GM18861 (cell line): ENCODE measurements at regions not wholly inside any gene's neighbourhood (a gene's known extent, or its start where the extent isn't known, plus 50 kb on each side); places are given as distances from the start of the nearest gene placed in this dataset.
A peak's percentile ranks its signal among the peaks of the same experiment; 100 is the strongest.

Experiments
- ATAC-seq: cut with Tn5 transposase; IDR thresholded peaks from one replicate; pipeline ENCODE4 v1.9.1; 2021; ENCODE audit not compliant: unreplicated experiment

DNA sequence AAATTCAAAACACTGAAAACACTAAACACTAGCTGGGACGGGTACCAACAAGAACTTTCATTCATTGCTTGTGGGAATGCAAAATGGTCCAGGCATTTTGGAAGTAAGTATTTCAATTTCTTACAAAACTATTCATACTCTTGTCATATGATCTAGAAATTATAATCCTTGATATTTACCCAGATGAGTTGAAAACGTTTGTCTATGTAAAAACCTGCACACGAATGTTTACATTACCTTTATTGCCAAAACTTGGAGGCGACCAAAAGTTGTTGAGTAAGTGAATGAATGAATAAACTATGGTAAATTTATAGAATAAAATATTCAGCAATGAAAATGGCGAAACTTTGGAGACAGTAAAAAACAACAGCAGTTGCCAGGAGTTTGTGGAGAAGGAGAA, 222.1 kb upstream of the EDIL3 start:
- no peak for ATAC-seq

DNA sequence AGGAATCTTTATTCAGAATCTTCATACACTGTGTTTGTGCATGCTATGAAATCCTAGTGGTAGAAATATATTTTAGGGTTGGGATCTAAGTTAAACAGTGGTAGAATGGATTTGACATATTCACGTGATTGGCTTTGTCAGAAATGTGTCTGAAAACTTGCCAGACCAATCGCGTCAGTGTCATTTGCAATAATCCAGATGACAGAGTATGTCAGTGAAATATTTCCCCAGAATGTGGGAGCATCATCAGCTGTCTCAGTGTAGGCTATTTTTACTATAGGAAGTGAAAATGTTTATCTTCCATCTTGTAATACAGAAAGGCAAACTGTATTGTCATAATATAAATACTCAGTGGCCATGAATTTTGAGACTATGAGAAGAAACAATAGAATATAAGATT, 220.6 kb upstream of the EDIL3 start:
- ATAC-seq, result no peak

DNA sequence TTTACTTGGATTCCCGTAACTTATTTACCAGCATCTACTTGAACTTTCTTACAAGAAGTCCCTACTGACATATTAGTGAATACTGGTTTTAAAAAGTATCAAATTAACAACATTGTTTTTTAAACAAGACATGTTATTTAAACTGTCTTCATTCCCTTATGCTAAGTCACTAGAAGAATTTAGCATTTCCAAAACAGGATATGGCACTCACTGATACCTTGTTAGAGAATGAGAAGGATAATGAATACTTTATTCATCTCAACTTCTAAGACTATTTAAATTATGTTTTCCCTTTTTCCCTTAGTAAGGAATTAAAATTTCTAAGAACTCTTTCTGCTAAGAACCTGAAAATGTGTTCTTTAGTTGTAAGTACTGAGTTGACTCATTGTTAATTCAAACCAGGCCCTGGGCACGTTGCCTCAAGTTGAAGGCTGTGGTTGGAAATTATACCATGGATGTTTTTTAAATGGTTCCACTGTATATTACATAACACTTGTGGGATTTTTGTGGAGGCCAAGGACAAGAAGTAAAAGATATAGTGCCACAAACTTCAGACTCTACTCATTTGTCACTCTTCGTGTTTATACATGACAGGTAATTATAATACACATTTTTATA, 219.0 kb upstream of the EDIL3 start:
- no peak for ATAC-seq

DNA sequence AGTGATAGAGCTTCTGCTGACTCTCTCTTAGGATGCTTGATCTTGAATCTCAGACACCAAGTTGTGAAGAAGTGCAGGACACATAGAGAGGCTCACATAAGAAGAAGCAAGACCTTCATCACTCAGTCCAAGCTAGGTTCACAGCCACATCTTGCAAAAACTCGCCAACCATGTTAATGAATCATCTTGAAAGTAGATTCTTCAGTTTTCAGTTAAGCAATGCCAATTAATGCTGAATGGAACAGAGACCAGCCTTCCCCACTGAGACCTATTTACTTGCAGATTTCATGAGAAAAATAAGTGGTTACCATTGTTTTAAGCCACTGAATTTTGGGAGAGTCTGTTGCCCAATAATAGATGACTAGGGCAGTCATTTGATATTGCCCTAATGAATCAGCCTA, 217.7 kb upstream of the EDIL3 start:
- peak; percentile 48 for ATAC-seq

DNA sequence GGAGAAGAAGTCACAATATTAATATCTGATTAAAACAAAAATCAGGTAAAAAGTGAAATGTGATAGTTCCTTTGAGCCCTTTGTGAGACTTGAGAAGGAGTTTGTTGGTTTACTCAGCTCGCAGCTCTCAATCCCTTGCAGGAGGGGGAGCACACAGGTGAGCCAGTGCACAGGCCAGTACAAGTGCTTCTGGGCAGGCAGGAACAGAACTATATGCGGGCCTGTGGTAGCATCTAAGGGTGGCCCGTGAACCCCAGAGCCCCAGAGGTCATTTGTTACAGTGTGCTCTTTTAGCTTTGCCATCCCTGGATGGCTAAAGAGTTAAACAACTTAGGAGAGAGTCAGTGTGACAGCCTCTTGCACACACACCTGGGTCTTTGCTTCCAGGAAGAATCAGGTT, 215.3 kb upstream of the EDIL3 start:
- no peak for ATAC-seq

DNA sequence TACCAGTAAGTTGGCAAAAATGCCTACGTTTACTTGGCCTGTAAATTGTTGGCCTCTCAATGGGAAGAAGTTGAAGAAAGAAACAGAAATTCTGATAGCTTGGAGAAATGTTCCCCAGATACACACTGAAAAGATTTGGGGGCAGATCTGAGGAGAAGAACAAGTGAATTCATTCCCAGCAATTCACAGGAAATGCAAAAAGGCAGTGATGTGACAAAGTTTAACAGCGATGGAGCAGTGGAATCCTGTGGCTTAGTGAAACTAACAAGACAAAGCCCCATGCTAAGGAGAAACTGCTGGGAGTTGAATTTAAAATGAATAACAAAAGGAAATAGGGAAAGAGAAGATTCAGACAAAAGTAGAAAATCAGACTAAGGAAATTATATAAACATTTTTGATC, 213.2 kb upstream of the EDIL3 start:
- ATAC-seq, result no peak

DNA sequence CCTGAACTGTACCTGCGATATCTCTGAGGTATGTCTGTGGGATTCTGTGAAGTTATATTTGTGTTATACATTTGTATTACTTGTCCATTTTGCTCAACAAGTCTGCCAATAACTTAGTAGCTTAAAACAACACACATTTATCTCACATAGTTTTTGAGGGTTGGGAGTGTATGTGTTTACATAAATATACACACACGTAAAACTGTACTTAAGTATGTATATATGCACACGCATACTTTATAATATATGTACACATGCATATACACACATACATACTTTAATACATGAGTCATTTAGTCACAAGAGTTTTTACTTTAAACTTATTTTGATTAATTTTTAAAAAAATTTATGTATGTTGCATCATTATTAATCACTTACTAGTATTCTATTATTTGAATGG, 205.9 kb upstream of the EDIL3 start:
- ATAC-seq, result no peak

DNA sequence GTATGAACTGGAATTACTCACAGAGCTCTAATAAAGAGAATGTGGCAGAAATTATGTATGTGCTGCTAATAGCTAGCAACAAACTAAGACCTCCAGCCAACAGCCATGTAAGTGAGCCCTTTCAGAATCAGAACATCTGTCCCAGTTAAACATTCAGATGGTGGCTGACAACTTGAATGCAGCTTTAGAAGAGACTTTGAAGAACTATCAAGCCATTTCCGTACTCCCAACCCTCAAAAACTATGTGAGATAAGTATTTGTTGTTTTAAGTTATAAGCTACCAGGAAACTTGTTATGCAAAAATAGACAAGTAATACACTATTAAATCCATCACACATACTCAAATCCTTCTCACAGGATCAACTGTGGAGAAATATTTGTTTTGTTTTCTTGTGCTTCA, 205.2 kb upstream of the EDIL3 start:
- ATAC-seq, result no peak

DNA sequence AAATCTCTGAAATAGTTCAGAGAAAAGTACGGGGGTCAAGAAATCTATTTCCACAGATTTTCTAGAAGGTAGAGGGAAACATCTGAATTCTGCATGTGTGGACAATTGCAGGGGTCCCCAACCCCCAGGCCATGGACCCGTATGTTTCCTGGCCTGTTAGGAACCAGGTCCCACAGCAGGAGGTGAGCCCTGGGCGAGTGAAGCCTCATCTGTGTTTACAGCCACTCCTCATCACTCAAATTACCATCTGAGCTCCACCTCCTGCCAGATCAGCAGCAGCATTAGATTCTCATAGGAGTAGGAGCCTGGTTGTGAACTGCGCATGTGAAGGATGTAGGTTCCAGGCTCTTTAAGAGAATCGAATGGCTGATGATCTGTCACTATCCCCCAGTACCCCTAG, 200.5 kb upstream of the EDIL3 start:
- ATAC-seq, result no peak

DNA sequence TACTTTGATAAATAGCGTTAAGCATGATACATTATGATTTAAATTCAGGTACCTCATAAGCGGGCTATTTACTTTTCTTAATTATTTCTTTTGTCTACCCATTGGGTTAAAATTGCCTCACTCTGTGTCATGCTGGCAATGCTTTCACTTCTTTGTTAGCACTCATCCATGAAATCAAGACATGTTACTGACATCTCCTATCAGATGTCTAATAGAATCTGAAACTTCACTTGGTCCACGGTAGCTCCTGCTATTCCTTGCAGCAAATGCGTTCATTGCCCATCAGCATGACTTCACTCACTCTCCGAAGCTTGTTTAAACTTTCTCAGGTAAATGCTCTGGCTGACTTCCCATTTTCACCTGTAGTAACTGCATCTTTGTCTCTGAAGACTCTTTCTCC, 193.5 kb upstream of the EDIL3 start:
- ATAC-seq, result no peak

DNA sequence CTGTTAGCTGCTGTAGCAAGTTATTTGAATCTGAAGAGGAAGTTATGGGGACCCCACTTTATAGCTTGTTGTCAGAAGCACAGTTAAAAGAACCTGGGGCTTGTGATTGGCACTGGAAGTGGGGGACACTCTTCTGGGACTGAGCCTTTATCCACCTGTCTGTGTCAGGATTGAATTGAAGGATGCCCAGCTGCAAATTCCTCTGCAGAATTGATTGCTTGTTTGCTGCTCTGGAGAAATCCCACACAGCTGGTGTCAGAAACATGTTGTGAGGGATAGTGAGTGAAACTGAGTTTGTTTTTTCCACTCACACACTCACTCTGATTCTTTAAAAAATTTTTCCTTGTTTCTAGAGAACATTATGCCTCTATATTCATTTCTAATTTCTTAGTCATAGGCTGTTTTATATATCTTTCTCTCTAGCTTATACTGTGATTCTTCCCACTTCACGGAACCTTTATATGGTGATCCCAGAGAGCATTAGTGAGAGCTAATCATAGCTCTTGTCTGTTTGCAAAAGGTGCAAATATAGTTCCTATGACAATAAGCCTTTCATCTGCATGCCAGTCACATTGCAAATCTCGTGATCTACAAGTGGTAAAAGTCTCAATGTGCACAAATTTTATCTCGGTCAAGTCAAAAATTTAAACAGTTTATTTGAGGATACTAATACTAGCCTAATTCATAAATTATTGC, 188.5 kb upstream of the EDIL3 start:
- no peak for ATAC-seq

DNA sequence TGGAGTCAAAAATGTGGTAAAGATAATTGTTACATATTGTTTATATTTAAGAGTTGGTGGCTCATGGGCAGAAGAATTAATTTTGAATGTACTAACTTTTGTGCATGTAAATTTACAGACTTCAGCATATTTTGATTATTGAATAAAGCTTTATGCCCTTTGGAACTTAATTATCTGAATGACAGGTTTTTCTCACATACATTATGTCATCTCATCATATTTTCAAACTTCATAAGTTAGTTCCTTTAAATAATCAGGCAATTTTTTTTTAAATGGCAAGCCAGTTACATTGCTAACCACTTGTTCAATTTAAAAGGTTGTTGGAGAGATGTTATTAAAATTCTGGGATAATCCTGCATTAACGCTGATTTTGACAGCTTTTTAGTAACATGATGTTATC, 184.6 kb upstream of the EDIL3 start:
- no peak for ATAC-seq

DNA sequence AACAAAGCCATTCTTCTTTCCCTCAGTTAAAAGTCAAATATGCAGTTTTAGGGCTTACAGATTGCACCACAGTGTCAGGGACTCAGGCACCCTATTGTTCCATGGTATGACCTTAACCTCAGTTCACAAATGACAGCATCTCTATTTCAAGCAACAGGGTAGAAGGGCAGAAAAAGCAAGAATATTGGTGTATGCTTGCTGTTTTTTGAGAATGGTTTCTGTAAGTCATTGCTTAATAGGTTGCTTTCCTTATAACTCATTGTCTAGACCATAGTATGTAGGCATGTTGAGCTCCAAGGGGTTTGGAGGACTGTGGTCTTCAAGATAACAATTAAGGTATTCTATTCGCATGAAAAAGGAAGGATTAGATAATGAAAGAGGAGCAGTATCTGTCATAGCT, 183.5 kb upstream of the EDIL3 start:
- ATAC-seq, result no peak

DNA sequence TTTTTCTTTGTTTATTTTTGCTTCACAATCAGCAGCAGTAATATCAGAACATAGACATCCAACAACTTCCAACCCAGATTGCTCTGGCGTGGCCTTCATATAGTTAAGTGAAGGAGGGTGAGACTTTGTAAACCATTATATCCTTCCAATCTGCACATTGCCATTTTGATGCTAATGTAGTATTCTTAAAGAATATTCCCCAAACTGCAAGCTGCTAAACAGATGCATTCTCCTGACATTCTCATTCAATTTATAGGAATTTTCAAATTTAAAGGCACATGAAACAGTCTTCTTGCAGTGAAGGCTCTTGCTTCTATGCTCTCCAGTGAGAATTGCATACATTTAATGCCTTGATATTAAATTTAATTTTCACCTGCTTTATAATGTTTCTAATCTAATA, 181.2 kb upstream of the EDIL3 start:
- ATAC-seq, result no peak

DNA sequence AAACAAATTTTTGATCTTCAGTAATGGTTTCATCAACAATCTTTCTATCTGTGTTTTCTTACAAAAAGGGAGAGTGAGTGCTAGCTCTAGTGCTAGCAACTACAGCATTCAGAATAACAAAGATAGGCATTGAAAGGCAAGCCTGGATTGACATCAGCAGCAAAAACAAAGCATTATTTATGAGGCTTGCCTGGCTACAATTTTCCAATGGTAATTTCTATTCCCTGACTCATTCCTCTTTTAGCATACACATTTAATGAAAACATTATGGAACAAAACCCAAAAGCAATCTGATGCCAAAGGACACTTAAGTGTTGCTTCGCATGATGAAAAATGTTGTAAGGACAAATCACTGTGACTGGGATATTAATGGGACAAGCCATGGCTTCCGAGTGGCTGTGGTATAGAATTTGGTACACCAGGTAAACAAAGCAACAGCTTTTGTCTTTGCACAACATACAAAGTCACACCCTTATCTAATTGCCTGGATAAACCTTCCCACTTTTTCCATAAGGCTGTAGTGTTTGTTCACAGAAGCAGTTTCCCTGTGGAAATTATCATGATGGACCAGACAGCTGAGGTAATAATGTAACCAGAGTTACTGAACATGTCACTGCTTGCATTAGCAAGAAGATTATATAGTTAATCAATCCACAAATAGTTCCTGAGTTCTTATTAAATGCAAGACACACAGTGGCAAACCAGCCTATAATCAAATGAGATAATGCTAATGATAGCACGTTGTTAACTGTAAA, 179.8 kb upstream of the EDIL3 start:
- no peak for ATAC-seq

DNA sequence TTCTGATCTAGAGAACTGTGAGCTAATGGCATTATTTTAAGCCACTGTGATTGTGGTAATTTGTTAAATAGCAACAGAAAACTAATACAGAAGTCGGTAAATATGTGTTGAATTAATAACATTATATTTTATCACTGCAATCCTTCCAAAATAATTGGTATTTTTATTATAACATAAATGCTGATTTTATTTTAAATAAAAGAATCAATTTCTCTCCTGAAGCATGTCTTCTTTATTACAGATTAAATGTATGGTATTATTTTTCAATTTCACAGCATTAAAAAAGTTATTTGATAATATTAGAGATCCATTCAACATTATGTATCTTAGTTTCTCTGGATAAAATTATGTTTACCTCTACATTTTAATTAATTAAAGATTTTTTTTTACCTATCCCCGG, 165.5 kb upstream of the EDIL3 start:
- ATAC-seq, result no peak

DNA sequence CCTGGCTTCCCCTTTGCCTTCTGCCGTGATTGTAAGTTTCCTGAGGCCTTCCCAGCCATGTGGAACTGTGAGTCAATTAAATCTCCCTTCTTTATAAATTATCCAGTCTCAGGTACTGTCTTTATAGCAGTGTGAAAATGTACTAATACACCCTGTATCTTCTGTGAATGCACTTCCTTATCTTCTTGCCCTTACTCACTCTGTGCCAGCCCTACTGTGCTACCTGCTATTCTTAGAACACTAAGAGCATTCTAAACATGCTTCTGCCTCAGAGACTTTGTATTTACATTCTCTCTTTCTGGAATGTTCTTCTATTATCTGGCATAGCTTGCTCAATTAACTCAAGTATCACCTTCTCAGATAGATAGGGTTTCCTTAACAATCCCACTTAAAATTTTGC, 164.4 kb upstream of the EDIL3 start:
- ATAC-seq, result no peak

DNA sequence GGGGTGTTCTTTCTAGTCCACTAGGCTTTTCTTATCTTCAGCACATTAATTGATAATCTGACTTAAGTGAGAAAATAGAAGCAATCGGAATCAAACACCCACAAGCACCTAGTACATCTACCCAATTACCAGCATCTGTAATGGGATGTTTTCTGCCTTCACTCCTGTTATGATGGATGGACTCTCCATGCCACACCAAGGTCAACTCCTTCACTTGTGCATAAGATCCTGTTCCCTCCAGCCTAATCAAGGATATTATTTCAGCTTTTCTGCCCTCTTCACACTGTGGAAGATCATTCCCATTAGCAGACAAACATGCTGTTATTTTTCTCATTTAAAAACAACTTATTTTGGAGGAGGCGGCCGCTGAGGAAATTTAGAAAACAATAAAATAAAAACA, 162.0 kb upstream of the EDIL3 start:
- no peak for ATAC-seq

DNA sequence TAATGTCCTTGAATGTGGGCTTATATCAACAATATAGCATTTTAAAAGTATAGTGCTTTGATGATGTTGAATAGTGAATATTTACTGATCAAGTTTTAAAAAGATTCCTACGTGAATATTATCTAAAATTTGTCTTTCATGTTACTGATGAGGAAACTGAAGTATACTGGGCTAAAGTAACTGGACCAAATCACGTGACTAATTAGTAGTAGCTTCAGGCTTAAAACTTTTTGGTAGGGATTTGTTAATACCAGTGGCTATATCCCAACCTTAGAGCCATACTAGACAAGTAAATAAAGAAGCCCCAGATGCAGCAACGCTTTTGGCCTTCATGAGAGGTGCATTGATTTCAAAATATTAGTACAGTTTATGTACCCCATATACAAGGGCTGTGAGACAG, 152.1 kb upstream of the EDIL3 start:
- ATAC-seq, result no peak

DNA sequence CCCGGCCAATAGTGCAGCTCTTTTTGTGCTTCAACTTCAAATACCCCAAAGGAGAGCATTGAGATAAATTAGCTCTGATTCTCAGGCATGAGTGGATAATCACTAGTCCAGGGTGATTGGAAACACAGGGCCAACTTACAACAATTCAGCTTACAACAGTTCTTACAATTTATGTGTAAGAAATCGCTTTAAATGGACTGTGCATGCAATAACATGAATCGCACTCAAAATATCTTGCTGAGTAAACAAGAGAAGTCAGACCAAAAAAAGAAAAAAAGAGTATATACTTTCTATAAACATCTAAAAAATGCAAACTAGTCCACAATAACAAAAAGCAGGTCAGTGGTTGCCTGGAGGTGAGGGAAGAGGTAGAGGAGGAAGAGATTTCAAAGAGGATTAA, 150.6 kb upstream of the EDIL3 start:
- no peak for ATAC-seq

DNA sequence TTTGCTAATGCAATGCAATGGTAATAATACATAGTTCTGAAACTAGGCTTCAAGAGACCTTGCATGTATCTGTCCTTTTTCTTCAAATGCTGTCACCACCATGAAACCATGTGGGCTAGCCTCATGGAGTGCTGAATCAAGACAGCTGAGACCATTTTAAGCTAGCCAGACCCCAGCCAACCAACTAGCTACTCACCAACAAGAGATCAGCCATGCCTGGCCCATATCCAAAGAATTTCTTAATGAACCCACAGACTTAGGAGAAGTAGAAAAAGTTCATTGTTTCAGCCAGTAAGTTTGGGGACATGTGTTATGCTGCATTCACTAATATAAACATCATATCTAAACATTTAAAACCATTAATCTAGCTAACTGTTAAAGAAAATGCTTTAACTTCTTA, 139.8 kb upstream of the EDIL3 start:
- ATAC-seq, result no peak

DNA sequence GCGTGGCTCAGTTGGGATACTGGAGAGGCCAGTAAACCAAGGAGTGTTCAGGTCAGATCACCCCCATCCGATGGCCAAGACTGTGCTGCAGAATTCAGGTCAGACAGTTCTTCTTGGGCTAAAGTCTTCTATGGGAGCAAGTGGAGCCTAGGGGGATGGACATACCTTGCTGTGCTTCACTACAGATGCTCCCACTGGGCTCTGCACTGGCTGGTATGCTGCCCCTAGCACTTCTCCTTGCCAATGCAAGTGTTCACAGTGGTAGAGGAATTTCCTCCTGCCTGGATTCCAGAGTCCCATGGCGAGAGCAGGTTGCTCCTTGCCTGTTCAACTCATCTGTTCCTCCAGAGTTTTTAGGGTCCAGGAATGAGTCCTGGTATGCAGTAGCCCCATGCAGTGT, 134.2 kb upstream of the EDIL3 start:
- no peak for ATAC-seq

DNA sequence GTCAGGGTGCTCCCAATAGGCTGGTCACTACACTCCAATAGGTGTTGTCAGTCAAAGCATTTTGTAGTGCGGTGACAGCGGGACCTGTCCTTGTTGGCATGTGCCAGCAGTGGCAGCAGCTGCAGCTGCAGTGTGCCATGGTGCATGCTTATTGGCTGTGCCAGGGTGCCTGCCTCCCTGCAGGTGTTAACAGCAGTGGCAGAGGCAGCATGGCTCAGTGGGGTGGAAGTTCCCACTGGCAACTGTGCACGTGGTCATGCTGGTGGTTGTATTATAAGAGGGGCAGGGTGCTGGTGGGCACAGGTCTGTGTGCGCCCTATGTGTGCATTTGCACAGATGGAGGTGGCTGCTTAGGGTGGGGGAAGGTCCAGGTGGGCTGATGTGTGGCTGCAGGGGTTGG, 133.7 kb upstream of the EDIL3 start:
- no peak for ATAC-seq
